22Rv1 (cell line): ENCODE measurements at regions not wholly inside any gene's neighbourhood (a gene's known extent, or its start where the extent isn't known, plus 50 kb on each side); places are given as distances from the start of the nearest gene placed in this dataset.

Experiments
- ZFX ChIP-seq: fragments of 450-650 bp; IDR thresholded peaks from 2 replicates; pipeline ENCODE4 v1.6.1; 2017; ENCODE audit warnings: antibody characterized with exemption, borderline replicate concordance
- TF ChIP-seq, protein P1 (sequence below): fragments of 450-650 bp; IDR thresholded peaks from 2 replicates; pipeline ENCODE4 v1.5.1; 2017; ENCODE audit warnings: mild to moderate bottlenecking

DNA sequence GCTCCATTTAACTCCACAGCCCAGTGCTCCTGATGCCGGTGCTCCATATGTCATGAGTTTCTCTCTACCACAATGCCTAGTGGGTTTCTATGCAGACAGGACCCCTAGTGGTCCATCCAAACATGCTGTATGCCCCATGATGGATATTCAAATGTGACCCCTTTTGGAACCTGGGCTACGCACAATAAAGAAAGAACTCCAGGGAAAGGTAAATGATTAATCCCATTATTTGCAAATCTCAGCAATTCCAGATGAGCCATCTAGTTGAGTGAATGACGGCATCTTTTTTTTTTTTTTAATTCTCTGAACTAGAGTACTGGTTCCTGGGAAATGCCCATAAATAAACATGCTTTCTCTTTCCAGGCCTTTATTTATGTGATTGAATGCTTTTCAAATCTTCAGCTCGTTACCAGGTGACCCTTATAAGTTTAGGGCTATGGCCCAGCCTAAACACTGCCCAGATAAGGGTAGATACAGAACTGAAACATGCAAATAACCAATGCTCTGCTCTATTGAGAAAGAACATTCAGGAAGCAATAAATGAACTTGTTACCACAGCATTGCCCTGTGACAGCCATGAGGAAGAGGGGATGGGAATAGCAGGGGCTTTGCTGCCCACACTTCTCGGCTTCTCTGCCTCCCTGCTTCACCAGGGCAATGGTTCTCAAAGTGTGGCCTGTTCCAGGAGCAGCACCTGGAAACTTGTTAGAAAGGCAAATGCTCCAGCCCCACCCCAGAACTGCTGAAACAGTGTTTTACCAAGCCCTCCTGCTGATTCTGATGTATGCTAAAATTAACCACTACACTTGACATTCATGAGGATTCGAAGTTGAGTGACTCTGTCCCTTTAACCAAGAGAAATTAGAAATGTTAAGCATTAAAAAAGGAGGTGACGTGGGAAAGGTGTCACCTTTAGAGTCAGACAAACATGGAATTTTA is 151.7 kb downstream of the SEC16B start:
- TF ChIP-seq, protein P1, sequence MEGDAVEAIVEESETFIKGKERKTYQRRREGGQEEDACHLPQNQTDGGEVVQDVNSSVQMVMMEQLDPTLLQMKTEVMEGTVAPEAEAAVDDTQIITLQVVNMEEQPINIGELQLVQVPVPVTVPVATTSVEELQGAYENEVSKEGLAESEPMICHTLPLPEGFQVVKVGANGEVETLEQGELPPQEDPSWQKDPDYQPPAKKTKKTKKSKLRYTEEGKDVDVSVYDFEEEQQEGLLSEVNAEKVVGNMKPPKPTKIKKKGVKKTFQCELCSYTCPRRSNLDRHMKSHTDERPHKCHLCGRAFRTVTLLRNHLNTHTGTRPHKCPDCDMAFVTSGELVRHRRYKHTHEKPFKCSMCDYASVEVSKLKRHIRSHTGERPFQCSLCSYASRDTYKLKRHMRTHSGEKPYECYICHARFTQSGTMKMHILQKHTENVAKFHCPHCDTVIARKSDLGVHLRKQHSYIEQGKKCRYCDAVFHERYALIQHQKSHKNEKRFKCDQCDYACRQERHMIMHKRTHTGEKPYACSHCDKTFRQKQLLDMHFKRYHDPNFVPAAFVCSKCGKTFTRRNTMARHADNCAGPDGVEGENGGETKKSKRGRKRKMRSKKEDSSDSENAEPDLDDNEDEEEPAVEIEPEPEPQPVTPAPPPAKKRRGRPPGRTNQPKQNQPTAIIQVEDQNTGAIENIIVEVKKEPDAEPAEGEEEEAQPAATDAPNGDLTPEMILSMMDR = no peak
- no peak for TF ChIP-seq ZFX
